Glomerular visceral epithelial cell (primary cell): ENCODE measurements at regions not wholly inside any gene's neighbourhood (a gene's known extent, or its start where the extent isn't known, plus 50 kb on each side); places are given as distances from the start of the nearest gene placed in this dataset.

Experiments
- DNase-seq: peaks from one replicate; pipeline ENCODE4 v3.0.0-alpha.2; 2016; ENCODE audit errors: extremely low spot score

DNA sequence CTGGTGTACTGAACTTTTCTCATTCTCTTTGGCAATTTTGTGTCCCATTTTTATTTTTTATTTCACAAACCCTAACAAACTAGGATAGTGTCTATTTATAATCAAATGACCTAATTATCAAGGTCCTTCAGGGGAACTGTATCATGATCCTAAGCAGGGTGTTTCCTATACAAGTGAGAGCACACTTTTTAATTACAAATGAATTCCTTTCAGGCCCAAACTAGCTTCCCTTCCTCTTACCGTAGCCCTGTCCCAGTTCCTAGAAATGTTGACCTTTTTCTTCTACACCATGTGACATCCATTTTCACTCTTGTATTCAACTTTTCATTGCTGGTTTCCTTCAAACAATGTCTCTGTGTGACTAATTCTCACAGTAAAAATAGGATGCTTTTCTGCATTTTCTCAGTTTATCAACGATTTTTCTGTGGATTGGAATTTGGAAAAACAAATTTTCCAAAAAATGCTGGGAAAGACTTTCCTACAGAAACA is 411.4 kb downstream of the CCDC91 start:
- DNase-seq: no peak

DNA sequence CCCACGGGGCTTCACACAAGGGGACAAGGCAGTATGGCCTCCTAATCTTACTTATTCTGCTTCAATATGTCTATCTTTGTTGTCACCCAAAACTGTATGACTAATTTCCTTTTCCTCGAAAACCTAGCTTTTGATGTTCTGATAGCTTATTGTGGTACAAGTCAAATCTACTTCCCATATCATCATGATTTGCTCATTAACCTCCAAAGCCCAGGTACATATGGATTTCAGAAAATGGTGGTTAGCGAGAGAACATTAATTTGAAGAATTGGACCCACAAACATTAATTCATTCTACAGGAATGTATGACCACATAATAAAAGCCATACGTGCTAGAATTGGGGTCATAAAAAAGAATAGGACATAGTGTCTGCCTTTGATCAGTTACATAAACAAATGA is 412.5 kb downstream of the CCDC91 start:
- DNase-seq: no peak

DNA sequence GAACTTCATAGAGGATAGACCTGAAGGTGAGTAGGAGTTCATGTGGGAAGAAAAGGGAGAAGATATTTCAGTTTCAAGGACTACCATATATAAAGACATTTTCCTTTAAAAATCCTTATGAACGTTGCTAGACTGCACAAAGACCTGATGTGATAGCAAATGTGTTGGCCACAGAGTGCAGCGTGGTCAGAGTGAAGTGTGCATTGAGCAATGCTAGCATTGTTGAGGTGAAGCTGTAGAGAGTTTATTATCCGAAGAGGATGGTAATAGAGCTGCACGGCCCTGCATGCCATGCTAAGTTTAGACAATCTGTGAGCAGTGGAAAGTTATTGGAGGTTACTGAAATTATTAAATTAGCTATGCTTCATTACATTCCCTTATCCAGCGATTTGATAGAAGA is 413.0 kb downstream of the CCDC91 start:
- peak; percentile 28 for DNase-seq

DNA sequence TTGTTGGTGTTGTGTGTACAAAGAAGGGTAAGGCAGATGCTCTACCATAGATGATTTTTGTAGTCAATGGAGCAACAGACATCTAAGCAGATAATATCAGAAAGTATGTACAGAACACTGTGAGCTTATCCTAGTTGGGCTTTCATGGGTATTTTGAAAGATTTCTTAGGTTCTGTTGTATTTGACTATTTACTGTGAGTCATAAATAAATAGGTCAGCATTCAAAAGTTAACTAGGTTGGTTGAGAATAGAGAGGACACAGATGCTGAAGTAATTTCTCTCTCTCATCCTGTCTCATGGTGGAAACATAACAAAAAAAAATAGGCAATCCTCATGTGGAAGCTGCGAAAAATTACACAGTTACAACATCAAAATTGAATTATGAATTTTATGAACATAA is 413.5 kb downstream of the CCDC91 start:
- no peak for DNase-seq

DNA sequence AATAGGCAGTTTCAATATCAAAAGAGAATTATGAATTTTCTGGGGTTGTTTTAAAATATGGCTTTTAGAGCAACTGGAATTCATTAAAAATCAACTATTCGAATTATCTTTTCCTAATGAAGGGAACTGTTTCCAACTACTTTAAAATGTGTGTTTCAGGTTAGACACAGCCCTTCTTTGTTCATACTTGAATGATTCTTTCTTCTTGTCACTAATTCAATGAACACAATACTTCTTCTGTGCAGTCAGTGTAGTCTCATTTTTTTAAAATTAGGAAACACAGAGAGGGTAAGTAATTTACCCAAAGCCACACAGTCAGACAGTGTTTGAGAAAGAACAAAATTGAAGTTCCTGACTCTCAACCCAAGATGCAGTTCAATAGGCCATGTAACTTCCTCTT is 414.0 kb downstream of the CCDC91 start:
- DNase-seq: no peak

DNA sequence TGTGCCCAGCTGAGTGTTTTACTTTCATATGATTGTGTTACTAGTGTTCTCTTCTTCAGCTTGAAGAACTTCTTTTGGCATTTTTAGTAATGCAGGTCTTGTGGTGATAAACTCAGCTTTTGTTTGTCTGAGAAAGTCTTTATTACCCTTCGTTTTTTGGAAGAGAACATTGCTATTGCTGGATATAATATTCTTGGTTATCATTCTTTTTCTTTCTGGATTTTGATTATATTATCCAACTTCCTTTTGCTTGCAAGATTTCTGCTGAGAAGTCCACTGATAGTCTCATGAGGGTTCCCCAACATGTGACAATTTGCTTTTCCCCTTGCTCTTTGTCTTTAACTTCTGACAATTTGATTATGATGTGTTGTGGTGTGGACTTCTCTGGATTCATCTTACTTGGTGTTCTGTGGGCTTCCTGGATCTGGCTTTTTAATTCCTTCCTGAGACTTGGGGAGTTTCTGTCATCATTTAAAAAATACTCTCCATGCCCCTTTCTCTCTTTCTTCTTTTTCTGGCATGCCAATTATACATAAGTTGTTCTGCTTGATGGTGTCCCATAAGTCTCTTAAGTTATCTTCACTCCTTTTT is 416.8 kb downstream of the CCDC91 start:
- no peak for DNase-seq

DNA sequence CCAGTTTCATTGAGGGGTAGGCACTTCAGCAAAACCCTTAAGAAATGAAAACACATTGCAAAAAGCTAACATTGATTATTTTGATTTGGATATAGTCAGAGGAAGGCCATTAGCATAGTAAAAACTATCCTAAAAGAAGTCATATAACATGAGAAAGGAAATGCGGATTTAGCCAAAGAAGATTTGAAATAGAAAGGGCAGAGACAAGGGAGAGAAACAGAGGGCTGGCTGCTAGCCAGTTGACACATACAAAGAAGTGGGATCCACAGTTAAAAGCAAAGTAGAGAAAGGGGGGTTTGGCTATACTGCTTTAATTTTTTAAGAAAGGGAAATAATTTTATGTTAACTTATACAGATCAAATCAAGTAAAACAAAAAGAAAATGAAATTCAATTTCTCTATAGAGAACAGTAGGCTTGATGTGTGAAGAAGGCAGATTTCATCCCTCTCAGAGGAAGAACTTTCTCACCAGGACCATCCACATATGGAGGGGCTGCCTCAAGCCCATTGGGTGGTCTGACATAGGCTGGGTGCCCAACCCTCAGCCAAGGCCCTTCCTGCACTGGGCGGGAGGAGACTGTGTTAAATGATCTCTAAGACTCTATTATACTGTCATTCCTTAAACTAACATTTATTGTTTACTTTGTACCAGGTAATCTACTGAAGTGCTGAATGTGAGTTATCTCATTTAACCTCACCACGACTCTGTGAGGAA is 420.3 kb downstream of the CCDC91 start:
- DNase-seq: no peak

DNA sequence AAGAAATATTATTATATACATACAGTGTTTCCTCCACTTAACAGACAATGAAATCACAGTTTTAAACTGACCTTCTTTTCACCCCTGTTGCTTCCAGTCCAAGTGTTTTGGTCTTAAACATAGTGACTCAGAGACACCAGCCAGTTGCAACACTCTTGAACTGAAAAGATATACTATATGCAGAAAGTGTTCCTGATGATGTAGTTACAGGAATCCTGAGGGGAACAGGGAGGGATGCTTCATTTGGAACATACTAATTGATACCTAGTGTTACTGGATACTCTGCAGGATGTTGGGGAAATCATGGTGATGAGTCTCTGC is 420.8 kb downstream of the CCDC91 start:
- peak; percentile 72 for DNase-seq

DNA sequence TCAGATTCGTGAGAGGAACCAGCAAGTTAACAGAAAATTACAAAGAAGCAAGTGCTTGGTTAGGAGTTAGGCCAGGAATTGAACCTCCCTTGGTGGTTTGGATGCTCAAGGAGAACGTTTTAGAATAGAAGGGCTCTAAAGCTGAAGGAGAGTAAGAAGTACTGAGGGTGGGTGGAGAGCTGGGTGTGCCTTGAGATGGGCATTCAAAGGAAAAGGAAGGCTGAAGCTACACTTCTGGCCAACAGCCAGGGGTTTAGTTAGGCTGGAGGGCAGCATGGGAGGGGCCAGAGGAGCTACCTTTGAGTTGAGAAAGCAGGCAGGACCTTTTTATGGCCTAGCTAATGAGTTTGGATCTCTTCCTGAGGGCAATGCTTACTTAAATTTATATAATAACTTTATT is 421.2 kb downstream of the CCDC91 start:
- peak; percentile 7 for DNase-seq

DNA sequence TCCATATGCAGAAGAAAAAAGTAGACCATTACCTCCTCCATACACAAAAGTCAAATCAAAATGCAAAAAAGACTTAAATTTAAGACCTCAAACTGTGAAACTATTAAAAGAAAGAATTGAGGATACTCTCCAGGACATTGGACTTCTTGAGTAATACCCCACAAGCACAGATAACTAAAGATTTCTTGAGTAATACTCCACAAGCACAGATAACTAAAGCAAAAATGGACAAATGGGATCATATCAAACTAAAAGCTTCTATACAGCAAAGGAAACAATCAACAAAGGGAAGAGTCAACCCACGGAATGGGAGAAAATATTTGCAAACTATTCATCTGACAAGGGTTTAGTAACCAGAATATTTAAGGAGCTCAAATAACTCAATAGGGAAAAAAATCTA is 427.9 kb downstream of the CCDC91 start:
- DNase-seq: no peak

DNA sequence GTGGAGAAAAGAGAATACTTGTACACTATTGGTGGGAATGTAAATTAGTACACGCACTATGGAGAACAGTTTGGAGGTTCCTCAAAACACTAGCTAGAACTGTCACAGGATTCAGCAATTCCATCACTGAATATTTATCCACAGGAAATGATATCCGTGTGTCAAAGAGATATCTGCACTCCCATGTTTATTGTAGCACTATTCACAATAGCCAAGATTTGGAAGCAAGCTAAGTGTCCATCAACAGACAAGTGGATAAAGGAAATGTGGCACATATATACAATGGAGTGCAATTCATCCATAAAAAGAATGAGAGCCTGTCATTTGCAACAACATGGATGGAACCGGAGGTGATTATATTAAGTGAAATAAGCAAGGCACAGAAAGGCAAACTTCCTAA is 428.5 kb downstream of the CCDC91 start:
- no peak for DNase-seq

DNA sequence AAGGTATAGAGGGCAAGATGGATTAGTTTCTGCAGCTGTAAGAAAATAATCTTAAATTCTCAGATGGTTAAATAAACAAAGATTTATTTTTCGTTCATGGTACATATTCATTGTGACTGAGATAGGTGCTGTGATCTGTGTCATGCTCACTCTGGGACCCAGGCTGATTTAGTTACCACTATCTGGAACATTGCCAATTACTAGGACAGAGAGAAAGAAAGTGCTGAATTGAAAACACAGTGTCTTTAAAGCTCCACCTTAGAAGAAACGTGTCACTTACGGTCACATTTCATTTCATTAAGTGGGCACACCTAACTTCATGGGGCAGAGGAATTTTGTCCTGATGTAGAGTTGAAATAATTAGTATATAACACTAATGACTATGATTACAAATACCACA is 430.0 kb downstream of the CCDC91 start:
- DNase-seq: no peak

DNA sequence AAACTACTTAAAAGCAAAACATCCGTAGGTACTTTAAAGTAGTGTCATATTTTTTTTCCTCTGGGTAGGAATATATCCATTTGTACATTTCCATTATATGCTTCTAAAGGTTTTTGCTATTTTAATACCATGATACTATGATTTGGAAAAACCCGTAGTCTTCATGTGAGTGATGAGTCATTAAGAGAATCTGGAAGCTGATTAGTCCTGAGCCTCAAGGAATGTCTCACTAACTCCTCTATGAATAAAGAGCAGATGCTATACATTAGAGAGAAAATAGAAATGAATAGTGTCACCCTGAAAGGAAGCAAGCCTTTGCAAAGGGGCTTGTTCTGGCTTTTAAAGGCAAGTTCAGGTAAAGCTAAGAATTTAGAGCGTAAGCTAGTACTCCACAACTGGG is 432.1 kb downstream of the CCDC91 start:
- peak; percentile 8 for DNase-seq

DNA sequence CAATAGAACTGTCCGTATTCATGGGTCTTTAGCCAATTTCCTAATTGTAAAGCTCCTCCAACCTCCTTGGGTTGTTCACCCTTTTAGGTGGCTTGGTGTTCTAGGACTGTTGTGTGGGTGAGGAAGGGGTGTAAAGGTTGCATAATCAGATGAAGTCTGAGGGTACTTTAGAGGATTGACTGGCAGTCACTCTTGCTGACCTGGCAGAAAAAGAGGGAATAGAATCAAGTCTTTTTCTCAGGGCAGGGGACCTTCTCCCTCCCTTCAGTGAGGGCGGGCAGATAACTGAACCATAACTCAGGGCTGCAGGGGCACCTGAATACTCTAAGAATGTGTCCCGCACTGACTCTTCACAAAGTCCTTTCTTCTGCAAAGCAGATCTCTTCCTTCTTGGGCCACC is 436.2 kb downstream of the CCDC91 start:
- DNase-seq: no peak

DNA sequence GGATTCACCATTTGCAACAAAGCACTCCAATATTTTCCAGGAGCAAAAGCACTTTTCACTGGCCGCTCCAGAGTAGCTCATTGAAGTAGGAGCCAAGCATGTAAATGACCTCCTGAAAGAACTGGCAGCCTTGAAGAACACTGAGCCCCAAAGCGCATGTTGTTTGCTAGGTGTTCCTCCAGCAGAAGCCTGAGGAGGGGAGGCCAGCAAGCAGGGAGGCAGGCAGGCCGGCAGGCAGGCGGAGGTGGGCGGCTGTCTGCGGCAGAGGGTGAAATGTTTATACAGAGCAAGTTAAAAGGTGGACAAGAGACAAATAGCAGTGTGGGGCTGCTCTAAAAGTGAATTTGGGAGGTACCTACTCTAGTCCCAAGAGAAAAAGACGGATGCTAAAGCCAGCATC is 439.4 kb downstream of the CCDC91 start:
- DNase-seq: no peak

DNA sequence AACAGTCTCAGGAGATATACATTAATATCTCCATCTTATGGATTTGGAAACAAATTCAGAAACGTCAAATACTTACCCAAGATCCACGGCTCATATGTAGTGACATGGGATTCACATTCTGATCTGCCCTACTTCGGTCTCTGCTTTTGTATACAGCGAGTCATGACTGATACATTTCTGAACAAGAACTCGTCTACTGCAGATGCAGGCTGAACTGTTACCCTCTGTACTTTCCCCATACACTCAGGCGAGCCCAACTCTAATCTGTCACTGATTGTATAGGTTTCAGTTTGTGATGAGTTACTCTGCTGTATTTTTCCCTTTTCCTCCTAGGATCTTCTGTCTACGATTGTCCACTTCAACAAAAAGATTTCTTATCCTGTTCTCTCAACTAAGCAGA is 441.6 kb downstream of the CCDC91 start:
- no peak for DNase-seq

DNA sequence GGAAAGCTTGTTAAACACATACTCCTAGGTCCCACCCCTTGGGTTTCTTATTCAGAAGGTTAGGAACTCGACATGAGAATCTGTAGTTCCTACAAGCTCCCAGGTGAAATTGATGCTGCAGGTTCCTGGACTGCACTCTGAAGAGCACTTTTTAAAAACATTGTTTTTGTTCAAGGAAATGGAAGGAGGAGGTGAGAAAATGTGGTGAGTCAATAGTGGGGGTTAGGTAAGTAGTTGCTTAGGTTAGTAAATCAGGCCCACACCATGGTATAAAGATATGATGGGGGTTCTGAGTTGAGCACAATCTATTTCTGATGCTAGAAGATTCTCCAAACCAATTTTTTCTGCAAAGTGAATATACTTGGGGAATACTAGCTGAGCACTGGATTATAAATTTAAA is 450.3 kb downstream of the CCDC91 start:
- DNase-seq: no peak

DNA sequence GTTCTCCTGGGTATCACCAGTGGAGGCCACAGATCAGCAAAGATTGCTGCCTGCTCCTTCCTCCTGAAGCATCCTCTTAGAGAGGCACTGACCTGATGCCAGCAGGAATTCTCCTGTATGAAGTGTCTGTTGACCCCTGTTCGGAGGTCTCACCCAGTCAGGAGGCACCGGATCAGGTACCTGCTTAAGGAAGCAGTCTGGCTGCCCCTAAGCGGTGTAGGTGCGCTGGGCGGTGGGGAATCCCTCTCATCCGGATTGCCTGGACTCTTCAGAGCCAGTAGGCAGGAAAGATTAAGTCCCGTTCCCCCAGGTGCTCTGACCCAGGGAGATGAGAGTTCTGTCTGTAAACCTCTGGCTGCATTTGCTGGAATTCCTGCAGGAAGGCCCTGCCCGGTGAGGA is 455.2 kb downstream of the CCDC91 start:
- DNase-seq: no peak

DNA sequence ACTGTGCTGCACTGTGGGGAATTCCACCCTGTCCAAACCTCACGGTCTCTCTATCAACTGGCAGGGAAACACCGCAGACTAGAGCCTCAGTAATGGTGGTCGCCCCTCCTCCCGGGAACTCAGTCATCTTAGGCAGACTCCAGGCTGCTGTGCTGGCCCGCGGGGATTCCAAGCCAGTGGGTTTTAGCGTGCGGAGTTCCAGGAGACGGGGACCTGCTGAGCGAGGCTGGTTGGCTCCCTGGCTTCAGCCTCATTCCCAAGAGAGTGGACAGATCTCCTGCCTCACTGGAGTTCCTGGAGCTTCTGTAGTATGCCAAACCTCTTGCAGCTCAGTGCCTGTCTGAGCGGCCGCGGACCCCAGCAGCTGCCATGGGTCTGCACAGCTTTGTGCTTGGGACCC is 455.6 kb downstream of the CCDC91 start:
- DNase-seq: no peak

DNA sequence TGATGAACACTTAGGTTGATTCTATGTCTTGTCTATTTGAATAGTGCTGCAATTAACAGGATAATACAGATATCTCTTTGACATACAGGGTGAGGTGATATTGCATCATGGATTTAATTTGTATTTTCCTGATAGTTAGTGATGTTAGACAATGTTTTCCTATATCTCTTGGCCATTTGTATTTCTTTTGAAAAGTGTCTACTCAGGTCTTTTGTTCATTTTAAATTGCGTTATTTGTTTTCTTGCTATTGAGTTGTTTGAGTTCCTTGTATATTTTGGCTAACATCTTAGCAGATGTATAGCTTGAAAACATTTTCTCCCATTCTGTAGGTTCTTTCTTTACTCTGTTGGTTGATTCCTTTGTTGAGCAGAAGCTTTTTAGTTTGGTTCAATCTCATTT is 460.6 kb downstream of the CCDC91 start:
- DNase-seq: no peak

DNA sequence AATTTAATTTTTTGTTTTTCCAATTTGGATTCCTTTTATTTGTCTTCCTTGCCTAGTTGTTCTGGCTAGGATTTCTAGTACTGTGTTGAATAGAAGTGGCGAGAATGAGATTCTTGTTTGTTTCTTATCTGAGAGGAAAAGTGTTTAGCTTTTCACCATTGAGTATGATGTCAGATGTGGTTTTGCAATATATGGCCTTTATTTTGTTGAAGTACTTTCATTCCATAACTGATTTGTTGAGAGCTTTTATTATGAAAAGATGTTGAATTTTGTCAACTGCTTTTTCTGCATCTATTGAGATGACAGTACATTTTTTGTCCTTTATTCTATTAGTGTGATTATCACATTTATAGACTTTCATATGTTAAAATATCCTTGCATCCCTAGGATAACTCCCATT is 462.0 kb downstream of the CCDC91 start:
- DNase-seq: no peak

DNA sequence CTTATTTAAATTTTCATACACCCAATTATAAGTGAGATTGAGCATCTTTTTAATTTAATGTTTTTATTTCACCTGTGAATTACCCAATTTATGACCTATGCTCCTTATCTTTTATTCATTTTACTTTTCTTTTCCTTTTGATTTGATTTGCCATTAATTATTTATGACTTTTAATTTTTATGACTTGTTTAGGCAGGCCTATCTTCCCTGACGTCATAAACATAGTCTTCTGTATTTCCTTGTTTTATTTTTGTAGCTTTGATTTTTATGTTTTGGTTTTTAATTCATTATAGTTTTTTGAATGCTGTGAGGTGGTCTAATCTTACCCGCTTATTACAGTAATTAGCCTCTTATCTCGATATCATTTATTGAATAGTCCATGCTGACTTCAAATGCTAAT is 467.1 kb upstream of the FAR2 start:
- no peak for DNase-seq

DNA sequence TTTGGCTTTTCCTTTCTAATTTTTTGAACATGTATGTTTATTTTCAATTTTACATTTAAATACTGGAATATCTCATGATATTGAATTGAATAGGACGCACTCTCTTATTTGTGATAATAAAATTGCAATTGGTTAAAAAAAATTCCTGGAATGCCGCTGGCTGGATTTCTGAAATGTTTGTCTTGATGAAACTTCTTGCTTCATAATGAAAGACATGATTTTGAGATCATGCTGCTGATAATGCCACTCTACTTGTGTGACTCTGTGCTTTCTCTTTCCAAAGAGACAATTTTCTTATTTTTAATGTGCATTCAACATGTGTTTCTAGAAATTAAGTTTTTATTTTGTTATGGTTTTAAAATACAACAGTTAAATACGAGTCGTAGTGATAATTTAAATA is 465.7 kb upstream of the FAR2 start:
- no peak for DNase-seq
